ENCODE measurements at regions not wholly inside any gene's neighbourhood (a gene's known extent, or its start where the extent isn't known, plus 50 kb on each side); places are given as distances from the start of the nearest gene placed in this dataset.

DNA sequence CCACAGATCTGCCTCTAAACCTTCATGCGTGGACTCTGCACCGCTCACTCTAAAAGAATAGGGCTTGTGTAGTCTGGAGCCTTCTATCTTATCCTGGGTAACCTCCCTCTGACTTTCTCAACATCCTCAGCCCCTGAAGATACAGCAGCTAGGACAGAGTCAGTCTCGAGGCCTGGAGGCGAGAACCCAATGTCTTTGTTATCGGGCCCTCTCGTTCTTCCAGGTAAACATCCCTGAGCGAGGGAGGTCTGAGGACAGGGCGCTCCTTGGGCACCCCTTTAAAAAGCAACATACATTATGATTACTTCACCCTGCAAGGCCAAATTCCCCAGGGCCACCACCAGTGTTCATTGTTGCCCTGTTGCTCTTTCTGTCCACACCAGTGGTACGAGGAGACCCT is 75.4 kb upstream of the PRNP start:
- DNase-seq (no peak), ATAC-seq (no peak)
- Mint-ChIP-seq H3K36me3 (no peaks in the 10 kb centered on the region), H3K9me3 (no peaks in the 10 kb centered on the region), H3K4me3 (no peak overlapping the region), H3K27ac (no peak overlapping the region), H3K4me1 (peaks cover 0 to 21% (median 6%) of the 10 kb centered on the region in 4 donors), H3K27me3 (peaks cover 4 to 13% (median 9%) of the 10 kb centered on the region in 5 donors)
- POLR2A ChIA-PET, result no interaction called here

- H3K36me3 Mint-ChIP-seq, result no peaks in the 10 kb centered on the region
Observed at GRCh38 chr20:4609511-4609910, 76.7 kb upstream of the PRNP start.

DNA sequence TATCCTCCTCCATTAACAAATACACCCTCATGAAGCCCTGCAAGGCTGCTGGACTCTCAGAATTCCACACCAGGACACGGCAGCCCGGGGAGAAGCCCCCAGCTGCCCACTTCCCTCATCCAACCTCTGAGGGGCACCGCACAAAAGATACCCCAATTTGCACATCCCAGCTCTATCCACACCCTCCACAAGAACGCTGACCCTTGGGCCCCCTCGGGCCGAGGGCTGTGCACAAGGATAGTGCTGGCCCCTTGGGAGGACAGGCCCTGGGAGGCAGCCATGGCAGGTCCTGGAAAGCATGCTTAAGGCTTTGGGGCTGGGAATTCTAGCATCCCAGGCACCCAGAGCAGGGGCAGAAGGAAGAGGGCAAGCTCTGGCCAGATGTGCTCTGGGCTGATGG is 77.4 kb upstream of the PRNP start:
- Mint-ChIP-seq H3K27ac (no peak overlapping the region), H3K9me3 (no peaks in the 10 kb centered on the region), H3K36me3 (no peaks in the 10 kb centered on the region), H3K4me3 (no peak overlapping the region), H3K27me3 (peaks cover 8 to 22% (median 15%) of the 10 kb centered on the region in 5 donors), H3K4me1 (peaks cover 0 to 16% (median 4%) of the 10 kb centered on the region in 4 donors)
- POLR2A ChIA-PET, result no interaction called here
- ATAC-seq (no peak), DNase-seq (no peak)

More at GRCh38 chr20:4609511-4609910, 76.7 kb upstream of the PRNP start:
- no peak for ATAC-seq
- Mint-ChIP-seq H3K27me3 (peaks cover 7 to 15% (median 12%) of the 10 kb centered on the region in 5 donors), H3K27ac (peak overlapping the region in 1 of 10 donors; percentile 58), H3K4me1 (peaks cover 0 to 21% (median 6%) of the 10 kb centered on the region in 4 donors), H3K9me3 (no peaks in the 10 kb centered on the region), H3K4me3 (no peak overlapping the region)
- POLR2A ChIA-PET, result no interaction called here
- DNase-seq, result no peak

GRCh38 chr20:4607287-4607713 is 79.0 kb upstream of the PRNP start:
- peak; percentile 86 for ATAC-seq

DNA sequence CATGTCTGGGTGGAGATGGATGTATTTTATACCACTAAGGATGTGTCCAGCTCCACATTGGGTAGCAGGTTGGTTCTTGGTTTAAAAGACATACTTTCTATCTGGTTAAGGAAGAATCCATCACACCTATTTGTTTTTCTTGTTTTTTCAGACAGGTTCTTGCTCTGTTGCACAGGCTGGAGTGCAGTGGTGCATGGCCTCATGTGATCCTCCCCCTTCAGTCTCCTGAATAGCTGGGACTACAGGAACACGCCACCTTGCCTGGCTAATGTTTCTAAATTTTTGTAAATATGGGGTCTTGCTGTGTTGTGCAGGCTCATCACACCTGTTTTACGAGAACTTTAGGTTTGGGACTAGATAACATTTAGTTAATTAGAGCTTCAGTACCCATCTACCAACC is 80.2 kb upstream of the PRNP start:
- Mint-ChIP-seq H3K9me3 (no peaks in the 10 kb centered on the region), H3K4me3 (no peak overlapping the region), H3K36me3 (no peaks in the 10 kb centered on the region), H3K27me3 (peaks cover 7 to 33% (median 14%) of the 10 kb centered on the region in 5 donors), H3K27ac (no peak overlapping the region), H3K4me1 (peaks cover 0 to 8% (median 3%) of the 10 kb centered on the region in 4 donors)
- no peak for ATAC-seq
- DNase-seq, result no peak
- POLR2A ChIA-PET, result no interaction called here

More at GRCh38 chr20:4607287-4607713, 79.0 kb upstream of the PRNP start:
- peaks cover 0 to 8% (median 3%) of the 10 kb centered on the region in 4 donors for H3K4me1 Mint-ChIP-seq
- H3K4me3 Mint-ChIP-seq, result no peak overlapping the region
- H3K9me3 Mint-ChIP-seq, result no peaks in the 10 kb centered on the region
- peak; percentile 22 to 79 (median 65) for DNase-seq
- H3K27ac Mint-ChIP-seq, result no peak overlapping the region
- peaks cover 8 to 27% (median 16%) of the 10 kb centered on the region in 5 donors for H3K27me3 Mint-ChIP-seq
- POLR2A ChIA-PET, result no interaction called here
- H3K36me3 Mint-ChIP-seq, result no peaks in the 10 kb centered on the region

DNA sequence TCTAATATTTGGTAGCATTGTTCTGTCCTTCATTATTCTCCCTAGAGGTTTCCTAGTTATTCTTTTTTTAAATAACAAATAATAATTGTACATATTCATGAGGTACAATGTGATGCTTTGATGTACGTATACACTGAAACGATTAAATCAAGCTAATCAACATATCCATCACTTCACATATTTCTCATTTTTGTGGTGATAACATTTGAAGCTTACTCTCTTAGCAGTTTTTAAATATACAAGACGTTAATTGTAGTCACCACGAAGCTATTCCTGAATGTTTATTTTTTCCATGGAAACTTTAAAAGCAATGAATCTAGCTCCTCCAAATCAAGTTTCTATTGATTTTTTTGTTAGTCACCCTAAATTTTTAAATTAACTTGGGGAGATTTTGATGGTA is 81.1 kb upstream of the PRNP start:
- Mint-ChIP-seq H3K9me3 (no peaks in the 10 kb centered on the region), H3K4me3 (no peak overlapping the region), H3K27ac (no peak overlapping the region), H3K27me3 (peaks cover 11 to 33% (median 13%) of the 10 kb centered on the region in 5 donors), H3K4me1 (peaks cover 0 to 8% (median 3%) of the 10 kb centered on the region in 4 donors), H3K36me3 (no peaks in the 10 kb centered on the region)
- DNase-seq (no peak), ATAC-seq (no peak)
- POLR2A ChIA-PET, result no interaction called here

DNA sequence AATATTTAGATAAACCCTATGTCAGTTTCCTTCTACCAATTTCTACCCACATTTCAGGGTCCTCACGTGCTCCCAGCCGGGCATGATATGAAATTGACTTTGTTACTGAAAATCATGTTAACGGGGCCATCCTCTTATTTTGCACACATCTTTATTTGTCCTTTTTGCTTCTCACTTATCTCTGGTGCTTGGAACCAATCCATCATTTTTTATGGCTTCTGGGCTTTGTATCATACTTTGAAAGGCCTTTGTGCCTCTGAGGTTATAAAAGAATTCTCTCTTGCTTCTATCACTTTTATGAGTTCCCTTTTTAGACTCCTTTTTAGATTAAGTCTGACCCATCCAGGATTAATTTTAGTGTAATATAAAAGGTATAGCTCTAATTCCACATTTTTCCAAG is 81.7 kb upstream of the PRNP start:
- H3K4me3 Mint-ChIP-seq, result no peak overlapping the region
- H3K27me3 Mint-ChIP-seq, result peaks cover 11 to 33% (median 13%) of the 10 kb centered on the region in 5 donors
- H3K36me3 Mint-ChIP-seq, result no peaks in the 10 kb centered on the region
- DNase-seq (no peak), ATAC-seq (no peak)
- peaks cover 0 to 8% (median 2%) of the 10 kb centered on the region in 4 donors for H3K4me1 Mint-ChIP-seq
- peak overlapping the region in 1 of 10 donors; percentile 20 for H3K27ac Mint-ChIP-seq
- POLR2A ChIA-PET, result no interaction called here
- H3K9me3 Mint-ChIP-seq, result no peaks in the 10 kb centered on the region

GRCh38 chr20:4603724-4604123 is 82.5 kb upstream of the PRNP start:
- Mint-ChIP-seq H3K27me3 (peaks cover 11 to 40% (median 15%) of the 10 kb centered on the region in 5 donors), H3K36me3 (no peaks in the 10 kb centered on the region), H3K4me1 (peaks cover 0 to 8% (median 2%) of the 10 kb centered on the region in 4 donors), H3K4me3 (no peak overlapping the region), H3K27ac (no peak overlapping the region), H3K9me3 (no peaks in the 10 kb centered on the region)
- no peak for ATAC-seq
- no peak for DNase-seq
- POLR2A ChIA-PET, result no interaction called here

DNA sequence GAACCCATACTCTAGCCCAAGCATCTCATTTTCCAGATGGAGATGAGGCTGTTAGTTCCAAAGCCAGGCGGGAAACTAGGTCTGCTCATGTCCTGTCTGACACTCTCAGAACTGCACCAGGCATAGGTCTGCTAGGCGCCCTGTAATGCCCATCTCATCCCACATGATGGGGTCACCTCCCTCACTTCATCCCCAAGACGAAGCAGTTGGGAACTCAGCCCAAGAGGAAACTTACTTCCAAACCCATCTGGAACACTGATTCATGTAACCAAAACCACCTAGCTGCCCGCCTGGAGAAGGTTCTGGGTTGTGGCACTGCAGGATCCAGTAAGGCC is 84.0 kb upstream of the PRNP start:
- no peak for DNase-seq
- no peak overlapping the region for H3K4me3 Mint-ChIP-seq
- ATAC-seq, result no peak
- H3K9me3 Mint-ChIP-seq, result no peaks in the 10 kb centered on the region
- peaks cover 0 to 2% (median 0%) of the 10 kb centered on the region in 4 donors for H3K4me1 Mint-ChIP-seq
- H3K36me3 Mint-ChIP-seq, result no peaks in the 10 kb centered on the region
- peaks cover 12 to 45% (median 15%) of the 10 kb centered on the region in 5 donors for H3K27me3 Mint-ChIP-seq
- POLR2A ChIA-PET, result no interaction called here
- no peak overlapping the region for H3K27ac Mint-ChIP-seq

- peaks cover 12 to 42% (median 17%) of the 10 kb centered on the region in 5 donors for H3K27me3 Mint-ChIP-seq
- H3K9me3 Mint-ChIP-seq, result no peaks in the 10 kb centered on the region
- ATAC-seq (no peak), DNase-seq (no peak)
- no peak overlapping the region for H3K4me3 Mint-ChIP-seq
- POLR2A ChIA-PET, result no interaction called here
- H3K4me1 Mint-ChIP-seq, result no peaks in the 10 kb centered on the region
- no peaks in the 10 kb centered on the region for H3K36me3 Mint-ChIP-seq
- no peak overlapping the region for H3K27ac Mint-ChIP-seq
Observed at GRCh38 chr20:4601630-4602296, 84.5 kb upstream of the PRNP start.

GRCh38 chr20:4600308-4601014 is 85.8 kb upstream of the PRNP start:
- POLR2A ChIA-PET, result no interaction called here
- peaks cover 14 to 42% (median 22%) of the 10 kb centered on the region in 5 donors for H3K27me3 Mint-ChIP-seq

DNA sequence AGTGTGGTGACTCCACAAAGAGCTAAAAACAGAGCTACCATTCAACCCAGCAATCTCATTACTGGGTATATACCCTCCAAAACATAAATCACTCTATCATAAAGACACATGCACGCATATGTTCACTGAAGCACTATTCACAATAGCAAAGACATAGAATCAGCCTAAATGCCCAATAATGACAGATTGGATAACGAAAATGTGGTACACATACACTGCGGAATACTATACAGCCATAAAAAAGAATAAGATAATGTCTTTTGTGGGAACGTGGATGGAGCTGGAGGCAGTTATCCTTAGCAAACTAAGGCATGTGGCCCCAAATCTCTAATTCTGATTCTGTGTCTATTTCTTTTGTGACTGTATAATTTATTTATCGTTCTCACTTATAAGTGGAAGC is 89.0 kb upstream of the PRNP start:
- no peak for ATAC-seq
- Mint-ChIP-seq H3K36me3 (no peaks in the 10 kb centered on the region), H3K9me3 (no peaks in the 10 kb centered on the region), H3K4me3 (no peak overlapping the region), H3K4me1 (peaks cover 5 to 8% (median 8%) of the 10 kb centered on the region in 4 donors), H3K27me3 (peaks cover 8 to 20% (median 13%) of the 10 kb centered on the region in 5 donors), H3K27ac (no peak overlapping the region)
- no peak for DNase-seq
- POLR2A ChIA-PET, result no interaction called here

More at GRCh38 chr20:4600308-4601014, 85.8 kb upstream of the PRNP start:
- no peaks in the 10 kb centered on the region for H3K36me3 Mint-ChIP-seq
- H3K4me1 Mint-ChIP-seq, result no peaks in the 10 kb centered on the region
- DNase-seq (no peak), ATAC-seq (no peak)
- H3K27ac Mint-ChIP-seq, result no peak overlapping the region
- H3K4me3 Mint-ChIP-seq, result no peak overlapping the region
- no peaks in the 10 kb centered on the region for H3K9me3 Mint-ChIP-seq

DNA sequence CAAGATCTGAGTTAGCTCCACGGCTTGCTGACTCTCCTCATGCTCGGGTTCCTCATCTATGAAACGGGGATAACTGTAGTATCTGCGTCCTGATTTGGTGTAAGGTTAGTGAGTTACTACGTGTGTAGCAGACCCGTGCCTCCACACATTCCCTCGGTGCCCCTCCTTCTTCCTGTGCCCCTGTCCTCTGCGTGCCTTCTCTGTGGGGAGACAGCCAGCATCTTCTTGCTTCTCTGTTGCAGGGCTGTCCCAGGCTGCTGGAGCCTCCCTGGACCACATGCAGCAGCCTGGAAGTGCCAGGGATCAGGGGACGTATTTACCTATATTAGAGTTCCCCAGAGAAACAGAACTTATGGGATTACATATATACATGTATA is 93.1 kb upstream of the PRNP start:
- ATAC-seq (no peak), DNase-seq (peak in 1 of 10 donors; percentile 5)
- Mint-ChIP-seq H3K36me3 (no peaks in the 10 kb centered on the region), H3K4me3 (peak overlapping the region; percentile 50 to 84 (median 80)), H3K27ac (peak overlapping the region in 3 of 10 donors; percentile 37 to 72 (median 40)), H3K4me1 (peaks cover 5 to 16% (median 8%) of the 10 kb centered on the region in 4 donors), H3K9me3 (no peaks in the 10 kb centered on the region), H3K27me3 (peaks cover 0 to 15% (median 5%) of the 10 kb centered on the region in 5 donors)
- POLR2A ChIA-PET, result no interaction called here
